AG04450 (cell line): ENCODE measurements at regions not wholly inside any gene's neighbourhood (a gene's known extent, or its start where the extent isn't known, plus 50 kb on each side); places are given as distances from the start of the nearest gene placed in this dataset.

Experiments used
- CTCF ChIA-PET: fragments of 300-600, 350-600 bp; formaldehyde crosslinking; extraction: SDS; loops from one replicate; lab custom pipeline; 2022; ENCODE audit warnings: antibody characterized with exemption, inconsistent platforms; lab: Charles Lee
- POLR2A ChIA-PET: fragments of 350-600 bp; formaldehyde crosslinking; extraction: SDS; loops from one replicate; lab custom pipeline; 2021; ENCODE audit warnings: antibody characterized with exemption, inconsistent platforms; lab: Yijun Ruan, JAX
- DNase-seq: peaks from one replicate; pipeline ENCODE4 v3.0.0-alpha.2; 2011; ENCODE audit warnings: low read depth, low spot score
- H3K27ac ChIP-seq: one replicate; pipeline ENCODE4 v1.5.1; 2012; ENCODE audit warnings: low read depth, low read length, control low read depth
- H3K27me3 ChIP-seq: one replicate; pipeline ENCODE4 v1.6.0; 2012; ENCODE audit warnings: low read length; ENCODE audit not compliant: control insufficient read depth, insufficient read depth
- H3K4me3 ChIP-seq: 2 replicates; pipeline ENCODE4 v1.5.1; 2011; ENCODE audit warnings: mild to moderate bottlenecking, low read depth, low read length, control low read depth
- H3K9me3 ChIP-seq: 2 replicates; pipeline ENCODE4 v1.5.1; 2012; ENCODE audit warnings: low read length; ENCODE audit not compliant: control insufficient read depth, insufficient read depth
- TF ChIP-seq, protein P1 (sequence below): IDR thresholded peaks from 2 replicates; pipeline ENCODE4 v1.5.1; 2011; ENCODE audit warnings: low read depth, low read length, control low read depth, inconsistent platforms

GRCh38 chr21:25361765-25362164 is 245.5 kb downstream of the MRPL39 start:
- Histone ChIP-seq H3K27me3 (no peaks in the 10 kb centered on the region), H3K4me3 (no peak overlapping the region), H3K9me3 (peaks cover 11% of the 10 kb centered on the region; the same call in 1 of the 2 replicates), H3K27ac (no peak overlapping the region)
- no peak for DNase-seq
- TF ChIP-seq, protein P1, sequence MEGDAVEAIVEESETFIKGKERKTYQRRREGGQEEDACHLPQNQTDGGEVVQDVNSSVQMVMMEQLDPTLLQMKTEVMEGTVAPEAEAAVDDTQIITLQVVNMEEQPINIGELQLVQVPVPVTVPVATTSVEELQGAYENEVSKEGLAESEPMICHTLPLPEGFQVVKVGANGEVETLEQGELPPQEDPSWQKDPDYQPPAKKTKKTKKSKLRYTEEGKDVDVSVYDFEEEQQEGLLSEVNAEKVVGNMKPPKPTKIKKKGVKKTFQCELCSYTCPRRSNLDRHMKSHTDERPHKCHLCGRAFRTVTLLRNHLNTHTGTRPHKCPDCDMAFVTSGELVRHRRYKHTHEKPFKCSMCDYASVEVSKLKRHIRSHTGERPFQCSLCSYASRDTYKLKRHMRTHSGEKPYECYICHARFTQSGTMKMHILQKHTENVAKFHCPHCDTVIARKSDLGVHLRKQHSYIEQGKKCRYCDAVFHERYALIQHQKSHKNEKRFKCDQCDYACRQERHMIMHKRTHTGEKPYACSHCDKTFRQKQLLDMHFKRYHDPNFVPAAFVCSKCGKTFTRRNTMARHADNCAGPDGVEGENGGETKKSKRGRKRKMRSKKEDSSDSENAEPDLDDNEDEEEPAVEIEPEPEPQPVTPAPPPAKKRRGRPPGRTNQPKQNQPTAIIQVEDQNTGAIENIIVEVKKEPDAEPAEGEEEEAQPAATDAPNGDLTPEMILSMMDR = no peak
- CTCF ChIA-PET = interaction anchor here (0.6 kb wide), 1 partner anchor 41 kb away, joined by 3 read pairs; no protein-coding TSS in a partner anchor
- POLR2A ChIA-PET = no interaction called here

- Histone ChIP-seq H3K27ac (no peak overlapping the region), H3K27me3 (no peaks in the 10 kb centered on the region), H3K9me3 (peaks cover 11% of the 10 kb centered on the region; the same call in 1 of the 2 replicates), H3K4me3 (no peak overlapping the region)
- POLR2A ChIA-PET = no interaction called here
- CTCF ChIA-PET = interaction anchor here (1.1 to 1.8 kb wide), 6 partner anchors 9 to 77 kb away, joined by 3 to 24 read pairs (median 4); no protein-coding TSS in a partner anchor
- TF ChIP-seq, protein P1 = no peak
- no peak for DNase-seq
These were observed 246.2 kb downstream of the MRPL39 start for GRCh38 chr21:25361097-25361496.

DNA sequence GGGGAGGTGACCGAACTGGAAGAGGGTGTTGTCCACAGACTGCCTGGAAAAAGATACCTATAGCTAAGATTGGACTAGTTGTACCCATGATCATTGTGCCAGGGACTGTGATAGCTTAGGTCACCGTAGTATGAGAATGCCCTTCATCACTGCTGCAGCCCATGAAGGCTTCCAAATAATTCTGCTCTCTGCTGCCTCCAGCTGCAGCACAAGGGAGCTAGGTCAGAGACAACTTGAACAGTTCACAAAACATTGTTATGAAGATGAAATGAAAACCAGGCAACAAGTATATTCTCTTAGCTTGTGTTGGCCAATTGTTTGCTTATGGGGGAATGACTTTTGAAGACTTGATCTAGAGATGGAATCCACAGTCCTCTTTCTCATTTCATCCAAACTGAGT is 246.7 kb downstream of the MRPL39 start:
- POLR2A ChIA-PET = no interaction called here
- CTCF ChIA-PET = interaction anchor here (1.1 to 1.8 kb wide), 7 partner anchors 9 to 77 kb away, joined by 3 to 24 read pairs (median 3); no protein-coding TSS in a partner anchor
- DNase-seq = no peak
- TF ChIP-seq, protein P1 = peak; percentile 29; the same call in 1 of the 2 replicates
- Histone ChIP-seq H3K27me3 (no peaks in the 10 kb centered on the region), H3K27ac (no peak overlapping the region), H3K9me3 (peaks cover 11% of the 10 kb centered on the region; the same call in 1 of the 2 replicates), H3K4me3 (no peak overlapping the region)

GRCh38 chr21:25359724-25360123 is 247.6 kb downstream of the MRPL39 start:
- ChIA-PET POLR2A (no interaction called here), CTCF (interaction anchor here (1.1 to 1.8 kb wide), 4 partner anchors 10 to 25 kb away, joined by 3 to 24 read pairs (median 7); no protein-coding TSS in a partner anchor)
- H3K27ac ChIP-seq = no peak overlapping the region
- H3K9me3 ChIP-seq = peaks cover 11% of the 10 kb centered on the region; the same call in 1 of the 2 replicates
- DNase-seq = no peak
- no peaks in the 10 kb centered on the region for H3K27me3 ChIP-seq
- no peak overlapping the region for H3K4me3 ChIP-seq
- TF ChIP-seq, protein P1 = no peak

DNA sequence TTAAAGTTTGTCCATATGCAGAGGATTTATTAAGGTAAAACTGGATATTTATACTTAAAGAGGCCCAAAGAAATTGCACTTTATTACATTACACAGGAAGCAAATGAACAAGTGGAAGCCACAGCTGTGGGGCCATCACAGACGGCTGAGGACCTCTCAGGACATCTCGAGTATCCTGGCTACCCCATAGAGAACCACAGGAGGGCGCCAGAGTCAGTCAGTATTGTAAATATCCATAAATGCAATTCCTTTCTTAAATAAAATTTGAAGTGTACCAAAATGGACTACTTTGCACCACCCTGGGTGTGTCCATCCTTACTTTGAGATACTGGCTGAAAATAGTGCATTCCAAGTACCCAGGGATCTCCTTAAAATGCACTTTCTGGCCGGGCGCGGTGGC is 257.2 kb downstream of the MRPL39 start:
- CTCF ChIA-PET = interaction anchor here (0.8 to 4.8 kb wide), 11 partner anchors 10 to 234 kb away, joined by 3 to 49 read pairs (median 5); no protein-coding TSS in a partner anchor
- POLR2A ChIA-PET = no interaction called here
- no peak overlapping the region for H3K27ac ChIP-seq
- no peak overlapping the region for H3K4me3 ChIP-seq
- H3K27me3 ChIP-seq = no peaks in the 10 kb centered on the region
- H3K9me3 ChIP-seq = no peaks in the 10 kb centered on the region
- TF ChIP-seq, protein P1 = peak; percentile 67
- no peak for DNase-seq
